ENCODE measurements at regions not wholly inside any gene's neighbourhood (a gene's known extent, or its start where the extent isn't known, plus 50 kb on each side); places are given as distances from the start of the nearest gene placed in this dataset.

DNA sequence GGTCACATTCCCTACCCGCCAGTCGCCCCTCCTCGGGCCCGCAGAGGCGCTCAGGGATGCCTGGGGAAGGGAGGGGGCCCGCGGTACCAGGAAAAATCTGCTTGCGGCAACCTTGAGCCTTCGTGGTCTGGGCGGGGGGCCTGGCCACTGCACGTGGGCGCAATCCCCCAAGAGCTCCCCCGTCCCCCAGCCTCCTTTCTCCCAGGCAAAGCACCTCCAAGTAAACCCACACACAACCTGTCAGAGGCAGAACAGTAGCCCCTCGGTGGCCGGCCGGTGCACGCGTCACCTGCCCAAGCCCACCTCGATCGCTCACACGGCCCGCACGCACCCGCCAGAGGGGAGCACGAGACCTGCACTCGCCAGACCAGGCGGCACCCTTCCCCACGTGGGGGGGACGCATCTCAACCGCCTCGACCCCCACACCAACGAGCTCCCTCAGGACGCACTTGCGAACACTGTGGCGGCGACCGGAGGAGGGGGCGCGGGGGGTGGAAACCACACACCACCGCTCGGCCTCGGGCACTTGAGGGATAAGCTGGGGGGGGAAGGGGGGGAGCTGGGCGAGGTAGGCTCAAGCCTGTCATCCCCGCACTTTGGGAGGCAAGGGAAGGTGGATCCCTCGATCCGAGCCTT is 1955.7 kb upstream of the DEFB115 start:
- H3K36me3 Mint-ChIP-seq: no peaks in the 10 kb centered on the region
- H3K27ac Mint-ChIP-seq: no peak overlapping the region
- intact Hi-C loops (cut with micrococcal nuclease): no loop called here

DNA sequence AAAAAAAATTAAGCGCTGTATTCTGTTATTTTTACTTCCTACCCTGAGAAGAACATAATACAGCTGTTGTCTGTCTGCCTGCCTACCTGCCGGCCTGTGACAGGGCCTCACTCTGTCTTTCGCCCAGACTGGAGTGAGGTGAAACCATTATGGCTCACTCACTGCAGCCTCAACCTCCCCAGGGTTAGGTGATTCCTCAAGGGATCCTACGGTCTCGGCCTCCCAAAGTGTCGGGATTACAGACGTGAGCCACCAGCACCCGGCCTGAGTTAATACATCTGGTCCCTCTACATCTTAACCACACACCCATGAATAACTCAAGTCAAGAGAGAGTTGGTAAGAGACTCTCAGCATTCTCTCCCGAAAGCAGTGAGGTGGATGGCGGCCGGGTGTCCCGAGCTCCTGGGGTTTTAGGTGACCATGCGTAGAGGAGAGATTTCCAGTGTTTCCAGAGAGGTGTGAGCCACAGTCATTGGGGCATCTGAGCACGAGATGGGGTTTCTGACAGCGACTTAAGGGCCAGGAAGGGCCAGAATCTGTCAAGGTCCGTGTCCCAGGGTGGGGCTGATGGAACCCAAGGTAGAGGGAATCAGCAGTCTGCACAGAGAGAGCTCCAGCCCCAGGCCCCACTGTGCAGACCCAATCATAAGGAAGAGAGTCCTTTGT is 1954.4 kb upstream of the DEFB115 start:
- no peak overlapping the region for H3K4me2 ChIP-seq (replicated peaks; ENCODE audit: extremely low read depth, low read length, poor library complexity, severe bottlenecking)
- H3K9me3 Mint-ChIP-seq: peaks cover 31 to 85% (median 68%) of the 10 kb centered on the region in 7 donors

More for the DNA sequence above, 1955.7 kb upstream of the DEFB115 start:
- no peaks in the 10 kb centered on the region for H3K27me3 ChIP-seq (ENCODE audit: control insufficient read depth in 2 of 2, insufficient read depth in 2 of 2, low read length in 2 of 2)
- H3K36me3 ChIP-seq (replicated peaks in 1 of 2; ENCODE audit: control insufficient read depth in 1 of 2, insufficient read depth in 2 of 2, low read length in 2 of 2): no peaks in the 10 kb centered on the region
- H3K79me2 ChIP-seq (ENCODE audit: insufficient read depth, low read length): no peaks in the 10 kb centered on the region
- no peak for TF ChIP-seq CTCF (IDR thresholded peaks at IDR 0.05)
- no peak overlapping the region for H3K27ac ChIP-seq (ENCODE audit: low read depth in 1 of 2, low read length in 2 of 2)
- H3K4me1 Mint-ChIP-seq: no peaks in the 10 kb centered on the region
- no peak overlapping the region for H3K4me3 Mint-ChIP-seq
- H3K27me3 Mint-ChIP-seq (ENCODE audit: low read depth in 3 of 3): peaks cover 0 to 4% (median 0%) of the 10 kb centered on the region in 3 donors
- no peak overlapping the region for H3K4me3 ChIP-seq (replicated peaks in 1 of 3; ENCODE audit: low read depth in 2 of 3, low read length in 3 of 3)
- H3K9me3 Mint-ChIP-seq: peaks cover 39 to 89% (median 76%) of the 10 kb centered on the region in 7 donors
- no peak for DNase-seq
- WGBS (ENCODE audit: insufficient coverage): 80% methylated on average over 42 of the region's 46 CpGs
- no peak overlapping the region for H3K4me2 ChIP-seq (replicated peaks; ENCODE audit: extremely low read depth, low read length, poor library complexity, severe bottlenecking)
- H4K20me1 ChIP-seq (ENCODE audit: insufficient read depth, low read length): no peaks in the 10 kb centered on the region
- no peak overlapping the region for H2AFZ ChIP-seq (ENCODE audit: insufficient read depth, low read depth, low read length, poor library complexity, severe bottlenecking)
- peaks cover 79 to 84% of the 10 kb centered on the region in 2 donors for H3K9me3 ChIP-seq (replicated peaks in 1 of 2; ENCODE audit: control insufficient read depth in 1 of 2, insufficient read depth in 1 of 2, low read length in 2 of 2)
- H3K9ac ChIP-seq (ENCODE audit: insufficient read depth, low read length, poor library complexity, severe bottlenecking): no peak overlapping the region
- no peaks in the 10 kb centered on the region for H3K4me1 ChIP-seq (ENCODE audit: control insufficient read depth in 1 of 2, insufficient read depth in 2 of 2, low read length in 2 of 2)

More for the DNA sequence above, 1954.4 kb upstream of the DEFB115 start:
- Mint-ChIP-seq H3K27me3 (ENCODE audit: low read depth in 3 of 3) (peaks cover 0 to 5% (median 0%) of the 10 kb centered on the region in 3 donors), H3K27ac (no peak overlapping the region), H3K36me3 (no peaks in the 10 kb centered on the region), H3K4me3 (no peak overlapping the region), H3K4me1 (no peaks in the 10 kb centered on the region)
- H3K9me3 ChIP-seq (replicated peaks in 1 of 2; ENCODE audit: control insufficient read depth in 1 of 2, insufficient read depth in 1 of 2, low read length in 2 of 2): peaks cover 74 to 82% of the 10 kb centered on the region in 2 donors
- H3K4me3 ChIP-seq (replicated peaks in 1 of 3; ENCODE audit: low read depth in 2 of 3, low read length in 3 of 3): no peak overlapping the region
- no peaks in the 10 kb centered on the region for H3K36me3 ChIP-seq (replicated peaks in 1 of 2; ENCODE audit: control insufficient read depth in 1 of 2, insufficient read depth in 2 of 2, low read length in 2 of 2)
- H3K27ac ChIP-seq (ENCODE audit: low read depth in 1 of 2, low read length in 2 of 2): no peak overlapping the region
- no peak overlapping the region for H3K9ac ChIP-seq (ENCODE audit: insufficient read depth, low read length, poor library complexity, severe bottlenecking)
- intact Hi-C loops (cut with micrococcal nuclease): no loop called here
- H4K20me1 ChIP-seq (ENCODE audit: insufficient read depth, low read length): no peaks in the 10 kb centered on the region
- TF ChIP-seq CTCF (IDR thresholded peaks at IDR 0.05): no peak
- no peak for DNase-seq
- no peak overlapping the region for H2AFZ ChIP-seq (ENCODE audit: insufficient read depth, low read depth, low read length, poor library complexity, severe bottlenecking)
- H3K79me2 ChIP-seq (ENCODE audit: insufficient read depth, low read length): no peaks in the 10 kb centered on the region
- H3K27me3 ChIP-seq (ENCODE audit: control insufficient read depth in 2 of 2, insufficient read depth in 2 of 2, low read length in 2 of 2): no peaks in the 10 kb centered on the region
- WGBS (ENCODE audit: insufficient coverage): 93% methylated on average over 11 of the region's 16 CpGs
- no peaks in the 10 kb centered on the region for H3K4me1 ChIP-seq (ENCODE audit: control insufficient read depth in 1 of 2, insufficient read depth in 2 of 2, low read length in 2 of 2)
